Mesendoderm (in vitro differentiated cells): ENCODE measurements at regions not wholly inside any gene's neighbourhood (a gene's known extent, or its start where the extent isn't known, plus 50 kb on each side); places are given as distances from the start of the nearest gene placed in this dataset.

ENCODE experiments used
- DNase-seq: peaks from one replicate; pipeline ENCODE4 v3.0.0; 2013
- H2AK5ac ChIP-seq: 2 replicates; pipeline ENCODE4 v1.6.1; 2013; ENCODE audit warnings: low read length, inconsistent platforms
- H2BK120ac ChIP-seq: 2 replicates; pipeline ENCODE4 v1.6.1; 2013; ENCODE audit warnings: low read depth, mild to moderate bottlenecking, low read length, moderate library complexity, mixed read lengths
- H2BK15ac ChIP-seq: replicated peaks from 2 replicates; pipeline ENCODE4 v1.6.1; 2013; ENCODE audit warnings: low read depth, mild to moderate bottlenecking, moderate library complexity
- H2BK5ac ChIP-seq: 2 replicates; pipeline ENCODE4 v1.6.1; 2013; ENCODE audit warnings: low read length, inconsistent platforms
- H3K18ac ChIP-seq: 2 replicates; pipeline ENCODE4 v1.6.1; 2013; ENCODE audit warnings: mild to moderate bottlenecking, low read length, mixed read lengths
- H3K23ac ChIP-seq: one replicate; pipeline ENCODE4 v1.6.1; 2013; ENCODE audit warnings: low read length
- H3K27ac ChIP-seq: 2 replicates; pipeline ENCODE4 v1.5.1; 2013; ENCODE audit warnings: low read depth, mild to moderate bottlenecking, inconsistent platforms, low read length, moderate library complexity
- H3K27me3 ChIP-seq: 2 replicates; pipeline ENCODE4 v1.6.1; 2013; ENCODE audit warnings: low read length, control low read depth, mild to moderate bottlenecking, inconsistent platforms; ENCODE audit not compliant: insufficient read depth, poor library complexity
- H3K36me3 ChIP-seq: 2 replicates; pipeline ENCODE4 v1.6.1; 2013; ENCODE audit warnings: low read length, inconsistent platforms; ENCODE audit not compliant: control insufficient read depth, insufficient read depth
- H3K4ac ChIP-seq: one replicate; pipeline ENCODE4 v1.6.1; 2013; ENCODE audit warnings: low read depth, mild to moderate bottlenecking, low read length, moderate library complexity
- H3K4me1 ChIP-seq: 2 replicates; pipeline ENCODE4 v1.6.1; 2013; ENCODE audit warnings: low read depth, low read length, inconsistent platforms; ENCODE audit not compliant: control insufficient read depth
- H3K4me2 ChIP-seq: 2 replicates; pipeline ENCODE4 v1.6.1; 2013; ENCODE audit warnings: low read length
- H3K4me3 ChIP-seq: 2 replicates; pipeline ENCODE4 v1.5.1; 2013; ENCODE audit warnings: mild to moderate bottlenecking, low read length
- H3K56ac ChIP-seq: one replicate; pipeline ENCODE4 v1.6.1; 2013; ENCODE audit warnings: low read length
- H3K79me1 ChIP-seq: 2 replicates; pipeline ENCODE4 v1.6.1; 2013; ENCODE audit warnings: low read length, inconsistent platforms
- H3K79me2 ChIP-seq: 2 replicates; pipeline ENCODE4 v1.6.1; 2013; ENCODE audit warnings: mild to moderate bottlenecking, low read length; ENCODE audit not compliant: control insufficient read depth, insufficient read depth
- H3K9ac ChIP-seq: 2 replicates; pipeline ENCODE4 v1.6.1; 2013; ENCODE audit warnings: low read length, inconsistent platforms
- H4K5ac ChIP-seq: one replicate; pipeline ENCODE4 v1.6.1; 2013; ENCODE audit warnings: low read length
- H4K8ac ChIP-seq: one replicate; pipeline ENCODE4 v1.6.1; 2013; ENCODE audit warnings: low read depth, mild to moderate bottlenecking, control low read depth, low read length, moderate library complexity
- WGBS: extraction: QIAGEN DNeasy Blood & Tissue Kit; methylation state at CpG from one replicate; pipeline ENCODE4 v1.1.7; 2013; ENCODE audit warnings: low lambda C conversion rate, missing lambda C conversion rate; ENCODE audit not compliant: insufficient coverage; ENCODE audit errors: extremely low coverage; 5-methylcytosine and 5-hydroxymethylcytosine counted together

GRCh38 chr7:113722006-113722405, 196.8 kb downstream of the PPP1R3A start:
- Histone ChIP-seq H3K36me3 (no peaks in the 10 kb centered on the region), H3K56ac (no peak overlapping the region)
- no CpG with 5 or more reads among the region's 2 CpGs for whole genome bisulfite sequencing

GRCh38 chr7:113717739-113718138, 201.1 kb downstream of the PPP1R3A start:
- no peak overlapping the region for H4K5ac ChIP-seq
- no peak overlapping the region for H2BK120ac ChIP-seq
- no peak overlapping the region for H2BK5ac ChIP-seq
- no peaks in the 10 kb centered on the region for H3K4me1 ChIP-seq
- H3K79me2 ChIP-seq, result no peaks in the 10 kb centered on the region
- H3K4me2 ChIP-seq, result no peak overlapping the region
- H3K36me3 ChIP-seq, result no peaks in the 10 kb centered on the region
- H3K4me3 ChIP-seq, result no peak overlapping the region
- no CpG with 5 or more reads among the region's 1 CpG for WGBS
- no peak overlapping the region for H2BK15ac ChIP-seq
- no peak overlapping the region for H2AK5ac ChIP-seq
- no peak overlapping the region for H3K9ac ChIP-seq
- H3K27ac ChIP-seq, result no peak overlapping the region
- no peak overlapping the region for H3K56ac ChIP-seq
- H3K4ac ChIP-seq, result no peak overlapping the region
- DNase-seq, result no peak
- H3K79me1 ChIP-seq, result no peaks in the 10 kb centered on the region
- no peak overlapping the region for H4K8ac ChIP-seq
- no peak overlapping the region for H3K23ac ChIP-seq
- H3K18ac ChIP-seq, result no peak overlapping the region
- H3K27me3 ChIP-seq, result no peaks in the 10 kb centered on the region

More at GRCh38 chr7:113722006-113722405, 196.8 kb downstream of the PPP1R3A start:
- Histone ChIP-seq H2BK120ac (no peak overlapping the region), H3K79me1 (no peaks in the 10 kb centered on the region), H4K8ac (no peak overlapping the region), H3K9ac (no peak overlapping the region), H3K27ac (no peak overlapping the region), H3K4me1 (no peaks in the 10 kb centered on the region), H3K4ac (no peak overlapping the region), H3K4me2 (no peak overlapping the region), H3K27me3 (no peaks in the 10 kb centered on the region), H3K4me3 (no peak overlapping the region), H4K5ac (no peak overlapping the region), H3K23ac (no peak overlapping the region), H3K79me2 (no peaks in the 10 kb centered on the region), H3K18ac (no peak overlapping the region), H2AK5ac (no peak overlapping the region), H2BK5ac (no peak overlapping the region), H2BK15ac (no peak overlapping the region)
- DNase-seq, result no peak

DNA sequence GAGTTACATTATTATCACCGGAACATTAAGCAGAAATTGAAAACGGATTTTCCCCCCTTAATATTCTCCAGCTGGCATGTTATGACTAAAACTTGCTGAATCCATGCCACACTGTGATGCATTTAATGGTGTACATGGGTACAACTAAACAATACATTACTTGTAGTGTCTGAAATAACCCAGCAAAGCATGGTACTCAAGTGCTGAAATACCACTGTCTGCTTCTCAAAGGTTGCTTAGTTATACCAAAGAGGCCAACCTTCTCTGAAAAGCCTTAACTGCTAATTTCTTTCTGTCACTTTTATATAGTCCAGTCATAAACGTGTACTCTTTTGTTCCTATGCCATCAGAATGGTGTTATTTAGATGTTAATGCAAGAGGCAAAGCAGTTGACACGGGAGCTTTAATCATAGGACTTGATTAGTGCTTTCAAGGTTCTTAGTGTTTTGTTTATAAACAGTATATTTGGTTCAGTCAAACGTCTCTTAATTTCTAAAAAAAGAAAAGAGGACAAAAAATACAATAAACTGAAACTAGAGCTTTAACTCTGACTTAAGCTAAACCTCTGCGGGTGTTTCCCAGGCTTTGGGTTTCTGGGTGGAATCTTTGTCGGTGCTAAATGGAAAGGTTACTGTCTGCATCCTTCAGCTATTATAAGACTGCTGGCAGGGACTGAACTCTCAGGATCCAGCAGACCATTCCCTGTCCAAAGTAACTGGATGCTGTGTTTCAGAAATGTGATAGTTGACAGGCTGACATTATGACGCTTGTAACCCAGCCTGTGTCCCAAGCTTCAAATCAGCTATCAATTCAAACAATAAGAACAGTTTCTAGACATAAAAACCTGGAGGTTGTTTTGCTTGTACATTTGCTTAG, 202.6 kb downstream of the PPP1R3A start:
- H3K79me1 ChIP-seq, result no peaks in the 10 kb centered on the region
- no peak overlapping the region for H2BK120ac ChIP-seq
- H3K4me3 ChIP-seq, result no peak overlapping the region
- H2BK5ac ChIP-seq, result no peak overlapping the region
- no peak overlapping the region for H4K8ac ChIP-seq
- no peak overlapping the region for H2AK5ac ChIP-seq
- no peak overlapping the region for H3K4ac ChIP-seq
- H4K5ac ChIP-seq, result no peak overlapping the region
- no peak overlapping the region for H3K23ac ChIP-seq
- H3K79me2 ChIP-seq, result no peaks in the 10 kb centered on the region
- no peak for DNase-seq
- no peak overlapping the region for H3K18ac ChIP-seq
- H3K4me2 ChIP-seq, result no peak overlapping the region
- H3K27me3 ChIP-seq, result no peaks in the 10 kb centered on the region
- no peaks in the 10 kb centered on the region for H3K36me3 ChIP-seq
- no peaks in the 10 kb centered on the region for H3K4me1 ChIP-seq
- no peak overlapping the region for H3K56ac ChIP-seq
- no peak overlapping the region for H3K27ac ChIP-seq
- no peak overlapping the region for H3K9ac ChIP-seq
- no CpG with 5 or more reads among the region's 8 CpGs for WGBS
- H2BK15ac ChIP-seq, result no peak overlapping the region

- H3K9ac ChIP-seq, result no peak overlapping the region
- H3K18ac ChIP-seq, result no peak overlapping the region
- no peak overlapping the region for H2AK5ac ChIP-seq
- no peak overlapping the region for H3K4ac ChIP-seq
- DNase-seq, result no peak
- H3K79me2 ChIP-seq, result no peaks in the 10 kb centered on the region
- H3K4me1 ChIP-seq, result no peaks in the 10 kb centered on the region
- no peaks in the 10 kb centered on the region for H3K27me3 ChIP-seq
- H3K79me1 ChIP-seq, result no peaks in the 10 kb centered on the region
- H3K27ac ChIP-seq, result no peak overlapping the region
- H4K5ac ChIP-seq, result no peak overlapping the region
- no peak overlapping the region for H4K8ac ChIP-seq
- no peak overlapping the region for H3K56ac ChIP-seq
- no peak overlapping the region for H2BK120ac ChIP-seq
- no peak overlapping the region for H2BK15ac ChIP-seq
- H2BK5ac ChIP-seq, result no peak overlapping the region
- H3K23ac ChIP-seq, result no peak overlapping the region
- no CpG with 5 or more reads among the region's 1 CpG for WGBS
- no peak overlapping the region for H3K4me2 ChIP-seq
- no peaks in the 10 kb centered on the region for H3K36me3 ChIP-seq
- no peak overlapping the region for H3K4me3 ChIP-seq
Measured at GRCh38 chr7:113715262-113715661, 203.5 kb downstream of the PPP1R3A start.

DNA sequence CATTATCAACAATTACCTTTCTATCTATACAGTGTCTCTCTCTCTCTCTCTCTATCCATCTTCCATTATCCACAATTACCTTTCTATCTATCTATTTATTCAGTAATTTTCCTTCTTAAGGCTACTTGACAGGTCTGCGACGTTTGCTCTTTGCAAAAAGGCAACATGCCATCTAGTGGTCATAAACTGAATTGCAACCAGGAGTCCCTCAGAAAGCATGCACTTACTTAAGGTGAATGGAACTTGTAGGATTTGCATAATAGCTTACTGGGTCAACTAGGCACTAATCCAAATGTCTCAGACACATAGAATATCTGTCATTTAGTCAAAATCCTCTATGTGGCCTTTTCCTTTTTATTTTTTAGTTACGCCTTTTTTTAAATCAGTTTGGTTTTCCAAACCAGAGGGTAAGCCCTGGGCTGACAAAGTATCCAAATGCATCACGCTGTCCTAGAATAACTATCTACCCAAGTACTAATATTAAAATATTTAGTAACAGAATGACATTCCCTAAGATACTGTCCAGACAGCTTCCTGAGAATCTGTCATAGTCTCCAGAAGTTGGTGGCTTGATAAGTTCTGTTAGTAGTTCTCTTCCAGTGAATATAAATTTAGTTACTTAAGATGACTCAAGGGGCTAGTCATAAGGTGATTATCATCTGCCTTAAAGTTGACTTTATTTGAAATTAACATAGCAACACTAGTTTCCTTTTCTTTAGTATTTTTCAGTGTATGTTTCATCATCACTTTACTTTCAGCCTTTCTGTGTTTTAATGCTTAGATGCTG, 208.3 kb downstream of the PPP1R3A start:
- H3K79me1 ChIP-seq, result no peaks in the 10 kb centered on the region
- H2AK5ac ChIP-seq, result no peak overlapping the region
- no peak overlapping the region for H4K5ac ChIP-seq
- H3K4me1 ChIP-seq, result no peaks in the 10 kb centered on the region
- no peaks in the 10 kb centered on the region for H3K36me3 ChIP-seq
- no peak overlapping the region for H3K9ac ChIP-seq
- H3K4me2 ChIP-seq, result no peak overlapping the region
- no peak overlapping the region for H3K4ac ChIP-seq
- H2BK15ac ChIP-seq, result no peak overlapping the region
- no peak overlapping the region for H3K18ac ChIP-seq
- H3K27ac ChIP-seq, result no peak overlapping the region
- H3K79me2 ChIP-seq, result no peaks in the 10 kb centered on the region
- H2BK120ac ChIP-seq, result no peak overlapping the region
- H3K23ac ChIP-seq, result no peak overlapping the region
- no peak overlapping the region for H4K8ac ChIP-seq
- no peak overlapping the region for H2BK5ac ChIP-seq
- H3K4me3 ChIP-seq, result no peak overlapping the region
- H3K27me3 ChIP-seq, result no peaks in the 10 kb centered on the region
- no CpG with 5 or more reads among the region's 4 CpGs for WGBS
- peak; percentile 93 for DNase-seq
- H3K56ac ChIP-seq, result no peak overlapping the region
